GM23248 (cell line): ENCODE measurements at regions not wholly inside any gene's neighbourhood (a gene's known extent, or its start where the extent isn't known, plus 50 kb on each side); places are given as distances from the start of the nearest gene placed in this dataset.

Source experiments
- EZH2 ChIP-seq: fragments of 200-600 bp; sonication (generic); IDR thresholded peaks from 2 replicates; pipeline ENCODE4 v1.6.1; 2018; ENCODE audit warnings: antibody characterized with exemption, mild to moderate bottlenecking; ENCODE audit not compliant: insufficient read depth, poor library complexity, severe bottlenecking
- EZH2phosphoT487 ChIP-seq: fragments of 200-600 bp; sonication (generic); IDR thresholded peaks from 2 replicates; pipeline ENCODE4 v1.6.1; 2018; ENCODE audit warnings: antibody characterized with exemption, moderate library complexity, mild to moderate bottlenecking, low read depth; ENCODE audit not compliant: insufficient read depth

DNA sequence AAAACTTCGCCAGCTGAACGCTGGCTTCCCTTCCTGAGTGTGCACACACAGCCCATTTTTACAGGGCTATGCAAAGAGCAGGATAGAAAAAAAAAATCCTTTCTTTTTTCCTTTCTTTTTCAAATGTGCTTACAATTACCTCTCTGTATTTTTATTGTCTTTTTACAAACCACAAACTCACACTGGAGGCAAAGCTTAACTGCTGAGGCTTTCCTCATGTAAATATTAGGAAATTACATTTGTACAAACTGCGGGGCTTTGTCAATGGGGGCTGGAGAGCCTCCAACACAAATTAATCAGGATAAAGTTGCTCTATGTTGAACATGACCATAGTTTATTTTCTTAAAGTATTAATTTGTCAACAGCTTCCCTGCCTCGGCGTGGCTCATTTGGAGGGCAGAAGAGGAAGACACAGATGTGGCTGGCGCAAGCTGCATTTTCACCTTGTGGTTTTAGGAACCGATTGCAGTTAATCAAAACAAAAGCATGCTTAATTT, 411.7 kb upstream of the MKI67 start:
- TF ChIP-seq EZH2 (no peak), EZH2phosphoT487 (no peak)
